Stomach (tissue), 8 donors: ENCODE measurements at regions not wholly inside any gene's neighbourhood (a gene's known extent, or its start where the extent isn't known, plus 50 kb on each side); places are given as distances from the start of the nearest gene placed in this dataset.

Experiments
- DNase-seq, 2 donors: peaks; one replicate each; pipeline versions ENCODE4 v3.0.0 to v3.0.0-alpha.2; 2013 to 2019
- H3K27ac ChIP-seq, 5 donors: fragments of 200-600 bp in 4 of 5; sonication (generic) in 4 of 5; one replicate each; pipeline ENCODE4 v1.5.1; 2013 to 2019; ENCODE audit warnings: mild to moderate bottlenecking in 1 of 5, moderate library complexity in 1 of 5
- H3K27me3 ChIP-seq, 3 donors: fragments of 200-600 bp; sonication (generic); one replicate each; pipeline ENCODE4 v1.5.1; 2017 to 2019; ENCODE audit warnings: mixed run types in 1 of 3
- H3K36me3 ChIP-seq, 4 donors: fragments of 200-600 bp; sonication (generic); 1 replicate in 3 of 4; 2 replicates in 1 of 4; pipeline ENCODE4 v1.5.1; 2016 to 2019
- H3K4me1 ChIP-seq, 4 donors: fragments of 200-600 bp; sonication (generic); one replicate each; pipeline ENCODE4 v1.5.1; 2016 to 2019
- H3K4me3 ChIP-seq, 4 donors: fragments of 200-600 bp; sonication (generic) in 3 of 4; one replicate each; pipeline ENCODE4 v1.5.1; 2016 to 2019; ENCODE audit warnings: mild to moderate bottlenecking in 1 of 4
- H3K9me3 ChIP-seq, 4 donors: fragments of 200-600 bp; sonication (generic); one replicate each; pipeline ENCODE4 v1.5.1; 2016 to 2019
- CTCF ChIP-seq, 7 experiments: fragments of 450-650 bp in 4 of 7; fragments of 200-600 bp in 3 of 7; sonication (generic) in 3 of 7; IDR thresholded peaks; one replicate each; pipeline ENCODE4 v1.5.1; 2016 to 2019; ENCODE audit warnings: antibody characterized with exemption in 7 of 7, control low read depth in 2 of 7, mild to moderate bottlenecking in 1 of 7
- EP300 ChIP-seq: sonication (generic); formaldehyde crosslinking; IDR thresholded peaks from one replicate; pipeline ENCODE4 v1.6.1; 2017; ENCODE audit warnings: antibody characterized with exemption
- POLR2A ChIP-seq, 4 donors: fragments of 450-650 bp; IDR thresholded peaks; one replicate each; pipeline ENCODE4 v1.6.1; 2016; ENCODE audit warnings: antibody characterized with exemption in 4 of 4, control low read depth in 2 of 4, mild to moderate bottlenecking in 1 of 4, moderate library complexity in 1 of 4
- POLR2AphosphoS5 ChIP-seq, 3 donors: sonication (generic); formaldehyde crosslinking; IDR thresholded peaks; one replicate each; pipeline ENCODE4 v1.6.1; 2016; ENCODE audit warnings: antibody characterized with exemption in 3 of 3
- WGBS, 5 donors: extraction: QIAGEN DNeasy Blood & Tissue Kit in 3 of 5; methylation state at CpG; one replicate each; pipeline versions ENCODE4 v1.1.5 to v1.1.7; 2013 to 2018; 5-methylcytosine and 5-hydroxymethylcytosine counted together
- intact Hi-C: fragments of 100-400 bp; cut with DNase I; formaldehyde crosslinking; loops from one replicate; pipeline ENCODE4 v1.15.1; 2023; ENCODE audit warnings: low total_unique reads
- donor health status: healthy with polysubstance abuse.
- donor health status: Bipolar disorder and iron deficiency.
- donor health status: healthy.

- TF ChIP-seq POLR2AphosphoS5 (IDR thresholded peaks at IDR 0.05): no peak
- no peak for TF ChIP-seq POLR2A (IDR thresholded peaks at IDR 0.05)
- TF ChIP-seq CTCF (IDR thresholded peaks at IDR 0.05): no peak
- TF ChIP-seq EP300: no peak
- intact Hi-C loops: no loop called here
- Histone ChIP-seq H3K4me1 (no peaks in the 10 kb centered on the region), H3K9me3 (no peaks in the 10 kb centered on the region), H3K4me3 (no peak overlapping the region), H3K27ac (no peak overlapping the region), H3K36me3 (no peaks in the 10 kb centered on the region), H3K27me3 (no peaks in the 10 kb centered on the region)
- WGBS, 5 donors: 64 to 85% (median 84%) methylated on average over 1 of the region's 1 CpG
- DNase-seq: no peak
These were observed 621.7 kb upstream of the BOD1L1 start for GRCh38 chr4:14249226-14249625.

DNA sequence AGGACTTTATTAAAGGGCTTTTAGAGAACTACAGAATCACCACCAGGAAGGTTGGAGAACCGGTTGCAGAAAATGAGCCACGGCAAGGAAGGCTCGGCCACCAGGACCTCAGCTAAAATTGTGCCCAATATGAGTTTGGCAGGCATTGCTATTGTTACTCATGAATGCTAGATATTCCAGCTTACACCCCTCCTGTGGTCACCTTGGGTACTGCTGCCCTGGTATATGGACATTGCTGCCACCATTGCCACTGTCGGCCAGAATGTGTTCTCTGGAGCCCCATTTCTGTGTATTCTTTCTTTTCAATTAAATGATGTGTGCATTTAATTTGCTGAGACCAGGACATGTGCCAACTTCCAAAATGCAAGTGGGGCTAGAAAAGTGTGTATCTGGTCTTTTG, 626.7 kb upstream of the BOD1L1 start:
- no peaks in the 10 kb centered on the region for H3K9me3 ChIP-seq
- WGBS, 5 donors: 77 to 87% (median 84%) methylated on average over 4 of the region's 4 CpGs
- no peak overlapping the region for H3K4me3 ChIP-seq
- intact Hi-C loops: no loop called here
- DNase-seq: peak; percentile 27 to 49
- no peaks in the 10 kb centered on the region for H3K4me1 ChIP-seq
- H3K27me3 ChIP-seq: no peaks in the 10 kb centered on the region
- H3K27ac ChIP-seq: no peak overlapping the region
- H3K36me3 ChIP-seq: no peaks in the 10 kb centered on the region
- no peak for TF ChIP-seq POLR2AphosphoS5 (IDR thresholded peaks at IDR 0.05)
- TF ChIP-seq POLR2A (IDR thresholded peaks at IDR 0.05): no peak
- TF ChIP-seq CTCF (IDR thresholded peaks at IDR 0.05): peak in 5 of 7 experiments; percentile 35 to 61 (median 50)
- TF ChIP-seq EP300: no peak

GRCh38 chr4:14254926-14255325, 627.4 kb upstream of the BOD1L1 start:
- no peak overlapping the region for H3K4me3 ChIP-seq
- intact Hi-C loops: no loop called here
- no peaks in the 10 kb centered on the region for H3K36me3 ChIP-seq
- H3K9me3 ChIP-seq: no peaks in the 10 kb centered on the region
- H3K27me3 ChIP-seq: no peaks in the 10 kb centered on the region
- no peaks in the 10 kb centered on the region for H3K4me1 ChIP-seq
- no peak overlapping the region for H3K27ac ChIP-seq
- WGBS, 5 donors: 69 to 100% (median 92%) methylated on average over 1 of the region's 1 CpG
- no peak for DNase-seq
- TF ChIP-seq POLR2AphosphoS5 (IDR thresholded peaks at IDR 0.05) (no peak), CTCF (IDR thresholded peaks at IDR 0.05) (no peak)

DNA sequence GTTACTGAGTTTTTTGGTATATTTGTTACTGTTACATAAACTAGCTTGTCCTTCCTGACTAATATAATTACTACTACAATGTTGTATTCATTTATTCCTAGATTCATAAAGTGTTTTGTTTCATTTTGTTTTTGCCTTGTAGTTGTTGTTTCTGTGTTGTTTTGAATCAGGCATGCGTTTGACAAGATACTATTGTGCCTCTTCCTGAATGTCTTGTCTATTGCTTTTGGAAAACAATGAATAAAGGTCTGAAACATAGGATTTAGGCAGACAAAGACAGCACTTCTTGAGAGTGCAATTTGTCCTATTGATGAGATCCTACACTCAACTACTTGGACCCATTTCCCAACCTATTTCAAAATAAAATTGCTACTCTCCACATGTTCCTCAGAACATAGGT, 630.4 kb upstream of the BOD1L1 start:
- intact Hi-C loops: no loop called here

DNA sequence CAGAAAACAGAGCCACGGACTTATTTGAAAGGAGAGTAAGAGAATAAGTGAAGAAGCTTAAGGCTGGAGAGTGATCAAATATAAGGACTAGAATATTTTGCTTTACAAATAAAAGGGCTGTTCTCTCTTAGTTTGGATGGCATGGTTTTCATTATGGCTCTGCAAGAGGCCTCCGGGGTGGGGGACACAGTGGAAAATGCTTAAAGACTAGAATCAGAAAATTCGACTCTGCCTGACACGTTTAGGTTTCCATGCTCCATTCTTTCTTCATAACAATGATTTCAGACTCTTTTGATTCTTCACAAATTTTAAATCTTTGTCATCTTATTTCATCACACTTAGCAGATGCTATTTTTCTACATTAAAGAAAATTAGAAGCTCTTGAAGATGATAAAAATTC, 632.4 kb upstream of the BOD1L1 start:
- intact Hi-C loops: no loop called here
- no peaks in the 10 kb centered on the region for H3K27me3 ChIP-seq
- TF ChIP-seq EP300: no peak
- no peak for TF ChIP-seq CTCF (IDR thresholded peaks at IDR 0.05)
- TF ChIP-seq POLR2AphosphoS5 (IDR thresholded peaks at IDR 0.05): no peak
- TF ChIP-seq POLR2A (IDR thresholded peaks at IDR 0.05): no peak
- H3K4me3 ChIP-seq: no peak overlapping the region
- H3K27ac ChIP-seq: no peak overlapping the region
- 83 to 94% (median 89%) methylated on average over 4 of the region's 4 CpGs for WGBS, 5 donors
- no peaks in the 10 kb centered on the region for H3K36me3 ChIP-seq
- no peaks in the 10 kb centered on the region for H3K4me1 ChIP-seq
- no peak for DNase-seq
- H3K9me3 ChIP-seq: no peaks in the 10 kb centered on the region

More for the DNA sequence above, 630.4 kb upstream of the BOD1L1 start:
- no peak for TF ChIP-seq EP300
- TF ChIP-seq POLR2AphosphoS5 (IDR thresholded peaks at IDR 0.05): no peak
- no peak for TF ChIP-seq POLR2A (IDR thresholded peaks at IDR 0.05)
- Histone ChIP-seq H3K27me3 (no peaks in the 10 kb centered on the region), H3K4me3 (no peak overlapping the region), H3K9me3 (no peaks in the 10 kb centered on the region), H3K4me1 (no peaks in the 10 kb centered on the region), H3K27ac (no peak overlapping the region), H3K36me3 (no peaks in the 10 kb centered on the region)
- no peak for DNase-seq
- WGBS, 5 donors: 79 to 94% (median 88%) methylated on average over 1 of the region's 1 CpG
